Heart left ventricle (tissue), 13 donors: ENCODE measurements at regions not wholly inside any gene's neighbourhood (a gene's known extent, or its start where the extent isn't known, plus 50 kb on each side); places are given as distances from the start of the nearest gene placed in this dataset.

Experiments used
- POLR2A ChIP-seq, 2 donors: fragments of 450-650 bp; IDR thresholded peaks; one replicate each; pipeline ENCODE4 v1.6.1; 2017; ENCODE audit warnings: antibody characterized with exemption in 2 of 2, mild to moderate bottlenecking in 2 of 2, moderate library complexity in 2 of 2
- TF ChIP-seq, protein P1 (sequence below), 12 donors: fragments of 200-600 bp; sonication (generic) in 4 of 12; IDR thresholded peaks; one replicate each; pipeline versions ENCODE4 v1.5.0 to v1.8.0; 2018 to 2022; ENCODE audit warnings: antibody characterized with exemption in 12 of 12, mild to moderate bottlenecking in 5 of 12
- donor health status: ischemic (EF 13 %, LVEDD 7.1; RV severe dilation, severe dysfunction).
- donor health status: DM: no; HTN: yes; CAD: no.
- donor health status: DM: no; HTN: no; CAD: no.
- donor health status: ischemic (EF 25% LVEDD 6.9; RV normal size, moderate dysfunction).
- donor health status: ischemic (EF 25% LVEDD 5.7; RV mildly dilated, moderate dysfunction).
- donor health status: ischemic (EF 35%, LVEDD 5.7; RV mildly dilated, moderate dysfunction).
- donor health status: nonischemic (EF 11% LVEDD 7.7; RV severe dilation, severe dysfunction).
- donor health status: DM: yes; HTN: yes; CAD: no.
- donor health status: PGD.
- donor health status: ischemic (EF 29% LVEDD 5.4; RV normal size, mild dysfunction).
- donor health status: nonischemic (EF 23%, LVEDD 6.1; RV moderate dilation, normal function).

DNA sequence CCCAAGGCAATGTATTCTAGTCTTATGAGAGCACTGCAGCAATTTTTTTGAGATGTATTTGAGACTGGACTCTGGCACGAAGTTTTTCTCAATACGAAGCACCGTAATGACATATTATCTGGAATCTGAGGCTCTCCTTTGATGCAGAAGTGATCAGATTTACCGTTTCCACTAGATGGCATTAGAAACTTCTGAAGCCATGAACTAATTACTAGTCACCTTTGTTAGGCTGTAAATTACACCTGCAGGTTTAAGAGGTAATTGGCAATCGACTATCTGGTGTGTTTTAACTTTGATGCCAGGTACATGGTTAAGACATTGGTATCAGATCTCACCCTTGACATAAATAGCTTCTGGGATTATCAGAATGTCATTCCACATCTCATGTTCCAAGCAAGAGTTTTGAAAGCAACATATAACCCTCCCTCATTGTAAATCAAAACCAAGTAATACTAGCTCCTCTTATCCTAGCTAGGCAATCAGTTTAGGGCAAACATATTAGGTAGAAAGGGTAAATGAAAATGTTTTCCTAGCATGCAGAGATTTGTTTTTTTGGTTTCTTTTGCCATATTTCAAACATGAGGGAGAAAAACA, 254.6 kb upstream of the SPRED2 start:
- TF ChIP-seq, protein P1, sequence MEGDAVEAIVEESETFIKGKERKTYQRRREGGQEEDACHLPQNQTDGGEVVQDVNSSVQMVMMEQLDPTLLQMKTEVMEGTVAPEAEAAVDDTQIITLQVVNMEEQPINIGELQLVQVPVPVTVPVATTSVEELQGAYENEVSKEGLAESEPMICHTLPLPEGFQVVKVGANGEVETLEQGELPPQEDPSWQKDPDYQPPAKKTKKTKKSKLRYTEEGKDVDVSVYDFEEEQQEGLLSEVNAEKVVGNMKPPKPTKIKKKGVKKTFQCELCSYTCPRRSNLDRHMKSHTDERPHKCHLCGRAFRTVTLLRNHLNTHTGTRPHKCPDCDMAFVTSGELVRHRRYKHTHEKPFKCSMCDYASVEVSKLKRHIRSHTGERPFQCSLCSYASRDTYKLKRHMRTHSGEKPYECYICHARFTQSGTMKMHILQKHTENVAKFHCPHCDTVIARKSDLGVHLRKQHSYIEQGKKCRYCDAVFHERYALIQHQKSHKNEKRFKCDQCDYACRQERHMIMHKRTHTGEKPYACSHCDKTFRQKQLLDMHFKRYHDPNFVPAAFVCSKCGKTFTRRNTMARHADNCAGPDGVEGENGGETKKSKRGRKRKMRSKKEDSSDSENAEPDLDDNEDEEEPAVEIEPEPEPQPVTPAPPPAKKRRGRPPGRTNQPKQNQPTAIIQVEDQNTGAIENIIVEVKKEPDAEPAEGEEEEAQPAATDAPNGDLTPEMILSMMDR (IDR thresholded peaks at IDR 0.05): no peak
- no peak for TF ChIP-seq POLR2A (IDR thresholded peaks at IDR 0.05)
